ENCODE measurements at regions not wholly inside any gene's neighbourhood (a gene's known extent, or its start where the extent isn't known, plus 50 kb on each side); places are given as distances from the start of the nearest gene placed in this dataset.

- TF ChIP-seq ZNF274 (IDR thresholded peaks at IDR 0.05; ENCODE audit: low read depth, low read length): no peak
- TF ChIP-seq SUZ12 (IDR thresholded peaks at IDR 0.05; ENCODE audit: extremely low read depth, insufficient read depth, insufficient read length): no peak
- TF ChIP-seq YY1 (IDR thresholded peaks at IDR 0.05; ENCODE audit: insufficient read depth, insufficient read length): no peak
These were observed 1054.5 kb upstream of the FANCL start for GRCh38 chr2:59295524-59296162.
